WTC11 (cell line): ENCODE measurements at regions not wholly inside any gene's neighbourhood (a gene's known extent, or its start where the extent isn't known, plus 50 kb on each side); places are given as distances from the start of the nearest gene placed in this dataset.

ENCODE experiments used
- ATAC-seq: fragments of 200-7000 bp; cut with Tn5 transposase; 2 replicates; pipeline ENCODE4 v1.10.0; 2021; ENCODE audit warnings: mild to moderate bottlenecking, moderate library complexity
- CTCF ChIA-PET: fragments of 300-600 bp; sonication (Branson Sonifier 250); formaldehyde crosslinking; loops from one replicate; lab custom pipeline; 2021; ENCODE audit warnings: antibody characterized with exemption; lab: Charles Lee
- POLR2A ChIA-PET: fragments of 350-600 bp; sonication (Branson Sonifier 250); formaldehyde crosslinking; loops from one replicate; lab custom pipeline; 2021; ENCODE audit warnings: antibody characterized with exemption; lab: Charles Lee
- DNase-seq: peaks from one replicate; pipeline ENCODE4 v3.0.0; 2021; ENCODE audit warnings: low spot score
- H3K27ac Mint-ChIP-seq: 2 replicates; pipeline ENCODE4 v1.8.0; 2021; ENCODE audit warnings: mixed read lengths
- H3K27me3 Mint-ChIP-seq: 2 replicates; pipeline ENCODE4 v1.8.0; 2021; ENCODE audit warnings: low read depth, mild to moderate bottlenecking, moderate library complexity, mixed read lengths
- H3K36me3 Mint-ChIP-seq: 2 replicates; pipeline ENCODE4 v1.8.0; 2021; ENCODE audit warnings: mixed read lengths
- H3K4me1 Mint-ChIP-seq: 2 replicates; pipeline ENCODE4 v1.8.0; 2022; ENCODE audit warnings: mixed read lengths
- H3K4me3 Mint-ChIP-seq: 2 replicates; pipeline ENCODE4 v1.8.0; 2021; ENCODE audit warnings: mild to moderate bottlenecking, moderate library complexity, mixed read lengths
- H3K9me3 Mint-ChIP-seq: 2 replicates; pipeline ENCODE4 v1.8.0; 2021; ENCODE audit warnings: mixed read lengths
- ARID4B ChIP-seq: sonication (generic); formaldehyde crosslinking; IDR thresholded peaks from 2 replicates; pipeline ENCODE4 v1.8.0; 2023; ENCODE audit warnings: missing genetic modification reagents, mild to moderate bottlenecking, borderline replicate concordance
- ATF6 ChIP-seq: sonication (generic); formaldehyde crosslinking; IDR thresholded peaks from 2 replicates; pipeline ENCODE4 v1.8.1; 2023; ENCODE audit warnings: mild to moderate bottlenecking, missing genetic modification reagents
- CREM ChIP-seq: sonication (generic); formaldehyde crosslinking; IDR thresholded peaks from 2 replicates; pipeline ENCODE4 v1.8.1; 2022; ENCODE audit warnings: mild to moderate bottlenecking, missing genetic modification reagents, moderate library complexity
- ERG ChIP-seq: fragments of 250-450 bp; sonication (Bioruptor Pico); IDR thresholded peaks from 2 replicates; pipeline ENCODE4 v1.8.0; 2021; ENCODE audit warnings: mild to moderate bottlenecking
- ETV6 ChIP-seq: sonication (generic); formaldehyde crosslinking; IDR thresholded peaks from 2 replicates; pipeline ENCODE4 v1.8.1; 2022; ENCODE audit warnings: mild to moderate bottlenecking, missing genetic modification reagents
- FOXK1 ChIP-seq: sonication (generic); formaldehyde crosslinking; IDR thresholded peaks from 2 replicates; pipeline ENCODE4 v1.8.0; 2022; ENCODE audit warnings: mild to moderate bottlenecking, moderate library complexity, missing genetic modification reagents
- IRF2 ChIP-seq: sonication (generic); formaldehyde crosslinking; IDR thresholded peaks from 2 replicates; pipeline ENCODE4 v1.8.0; 2022; ENCODE audit warnings: low read depth, missing genetic modification reagents, borderline replicate concordance
- KAT7 ChIP-seq: sonication (generic); formaldehyde crosslinking; IDR thresholded peaks from 2 replicates; pipeline ENCODE4 v1.8.1; 2023; ENCODE audit warnings: missing genetic modification reagents, mild to moderate bottlenecking, borderline replicate concordance
- MYBL2 ChIP-seq: sonication (generic); formaldehyde crosslinking; IDR thresholded peaks from 2 replicates; pipeline ENCODE4 v1.8.1; 2023; ENCODE audit warnings: mild to moderate bottlenecking, moderate library complexity, missing genetic modification reagents
- NFYB ChIP-seq: sonication (generic); formaldehyde crosslinking; conservative IDR thresholded peaks from 2 replicates; pipeline ENCODE4 v1.8.0; 2022; ENCODE audit warnings: low read depth, missing genetic modification reagents
- NR2C2 ChIP-seq: sonication (generic); formaldehyde crosslinking; IDR thresholded peaks from 2 replicates; pipeline ENCODE4 v1.8.0; 2022; ENCODE audit warnings: mild to moderate bottlenecking, missing genetic modification reagents
- RORB ChIP-seq: fragments of 250-450 bp; sonication (Bioruptor Pico); IDR thresholded peaks from 2 replicates; pipeline ENCODE4 v1.9.0; 2021; ENCODE audit warnings: mild to moderate bottlenecking
- ZBTB21 ChIP-seq: sonication (generic); formaldehyde crosslinking; IDR thresholded peaks from 2 replicates; pipeline ENCODE4 v1.8.1; 2023; ENCODE audit warnings: mild to moderate bottlenecking, missing genetic modification reagents, borderline replicate concordance
- ZBTB43 ChIP-seq: sonication (generic); formaldehyde crosslinking; IDR thresholded peaks from 2 replicates; pipeline ENCODE4 v1.8.1; 2023; ENCODE audit warnings: mild to moderate bottlenecking, missing genetic modification reagents
- ZMAT4 ChIP-seq: fragments of 250-450 bp; sonication (Bioruptor Pico); IDR thresholded peaks from 2 replicates; pipeline ENCODE4 v1.9.0; 2021; ENCODE audit warnings: mild to moderate bottlenecking
- ZNF512 ChIP-seq: sonication (generic); formaldehyde crosslinking; IDR thresholded peaks from 2 replicates; pipeline ENCODE4 v1.8.1; 2022; ENCODE audit warnings: missing genetic modification reagents, borderline replicate concordance
- ZNF671 ChIP-seq: fragments of 250-450 bp; sonication (Bioruptor Pico); IDR thresholded peaks from 2 replicates; pipeline ENCODE4 v1.8.0; 2021; ENCODE audit warnings: mild to moderate bottlenecking
- TF ChIP-seq, protein P1 (sequence below): sonication (generic); formaldehyde crosslinking; IDR thresholded peaks from 2 replicates; pipeline ENCODE4 v1.8.1; 2023; ENCODE audit warnings: mild to moderate bottlenecking, moderate library complexity, missing genetic modification reagents
- TF ChIP-seq, protein P2 (sequence below): fragments of 250-450 bp; sonication (Bioruptor Pico); conservative IDR thresholded peaks from 2 replicates; pipeline ENCODE4 v1.9.0; 2021; ENCODE audit warnings: mild to moderate bottlenecking
- TF ChIP-seq, protein P3 (sequence below): sonication (generic); formaldehyde crosslinking; IDR thresholded peaks from 2 replicates; pipeline ENCODE4 v1.8.1; 2022; ENCODE audit warnings: mild to moderate bottlenecking, missing genetic modification reagents, moderate library complexity, borderline replicate concordance

GRCh38 chr20:16860914-16861313 is 112.8 kb downstream of the OTOR start (continued):
- TF ChIP-seq, protein P1, sequence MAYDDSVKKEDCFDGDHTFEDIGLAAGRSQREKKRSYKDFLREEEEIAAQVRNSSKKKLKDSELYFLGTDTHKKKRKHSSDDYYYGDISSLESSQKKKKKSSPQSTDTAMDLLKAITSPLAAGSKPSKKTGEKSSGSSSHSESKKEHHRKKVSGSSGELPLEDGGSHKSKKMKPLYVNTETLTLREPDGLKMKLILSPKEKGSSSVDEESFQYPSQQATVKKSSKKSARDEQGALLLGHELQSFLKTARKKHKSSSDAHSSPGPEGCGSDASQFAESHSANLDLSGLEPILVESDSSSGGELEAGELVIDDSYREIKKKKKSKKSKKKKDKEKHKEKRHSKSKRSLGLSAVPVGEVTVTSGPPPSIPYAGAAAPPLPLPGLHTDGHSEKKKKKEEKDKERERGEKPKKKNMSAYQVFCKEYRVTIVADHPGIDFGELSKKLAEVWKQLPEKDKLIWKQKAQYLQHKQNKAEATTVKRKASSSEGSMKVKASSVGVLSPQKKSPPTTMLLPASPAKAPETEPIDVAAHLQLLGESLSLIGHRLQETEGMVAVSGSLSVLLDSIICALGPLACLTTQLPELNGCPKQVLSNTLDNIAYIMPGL (CRISPR knock-in tag) = no peak

DNA sequence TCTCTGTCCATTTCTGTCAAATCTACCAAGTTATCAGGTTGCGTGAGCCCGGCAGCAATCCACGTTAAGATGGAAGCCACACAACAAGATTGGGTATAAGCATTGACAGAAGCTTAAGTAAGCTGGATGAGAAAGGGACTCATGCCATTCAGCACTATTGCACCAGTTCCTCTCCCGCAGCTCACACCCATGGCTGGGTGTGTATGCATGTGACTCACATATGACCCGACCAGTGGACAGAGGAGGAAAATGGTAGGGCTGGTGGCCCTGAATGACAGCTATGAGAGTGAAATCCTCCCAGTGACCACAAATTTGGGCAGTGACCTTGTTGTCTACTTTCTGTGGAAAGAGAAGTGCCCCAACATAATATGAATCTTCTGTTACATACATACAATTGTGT is 113.5 kb downstream of the OTOR start:
- ATAC-seq = no peak
- Mint-ChIP-seq H3K9me3 (peaks cover 27% of the 10 kb centered on the region), H3K4me1 (no peaks in the 10 kb centered on the region), H3K27me3 (no peaks in the 10 kb centered on the region)
- DNase-seq = no peak
- CTCF ChIA-PET = no interaction called here
- POLR2A ChIA-PET = no interaction called here
- TF ChIP-seq RORB (CRISPR knock-in tag) (no peak), ZNF512 (CRISPR knock-in tag) (no peak), ETV6 (no peak), KAT7 (no peak), ZBTB21 (CRISPR knock-in tag) (no peak), ATF6 (CRISPR knock-in tag) (no peak), ZMAT4 (no peak), ERG (CRISPR knock-in tag) (no peak), CREM (CRISPR knock-in tag) (no peak), NFYB (no peak), IRF2 (CRISPR knock-in tag) (no peak), ZBTB43 (CRISPR knock-in tag) (no peak), MYBL2 (CRISPR knock-in tag) (no peak), FOXK1 (CRISPR knock-in tag) (no peak), NR2C2 (CRISPR knock-in tag) (no peak), ZNF671 (no peak), ARID4B (CRISPR knock-in tag) (no peak)
- TF ChIP-seq, protein P2, sequence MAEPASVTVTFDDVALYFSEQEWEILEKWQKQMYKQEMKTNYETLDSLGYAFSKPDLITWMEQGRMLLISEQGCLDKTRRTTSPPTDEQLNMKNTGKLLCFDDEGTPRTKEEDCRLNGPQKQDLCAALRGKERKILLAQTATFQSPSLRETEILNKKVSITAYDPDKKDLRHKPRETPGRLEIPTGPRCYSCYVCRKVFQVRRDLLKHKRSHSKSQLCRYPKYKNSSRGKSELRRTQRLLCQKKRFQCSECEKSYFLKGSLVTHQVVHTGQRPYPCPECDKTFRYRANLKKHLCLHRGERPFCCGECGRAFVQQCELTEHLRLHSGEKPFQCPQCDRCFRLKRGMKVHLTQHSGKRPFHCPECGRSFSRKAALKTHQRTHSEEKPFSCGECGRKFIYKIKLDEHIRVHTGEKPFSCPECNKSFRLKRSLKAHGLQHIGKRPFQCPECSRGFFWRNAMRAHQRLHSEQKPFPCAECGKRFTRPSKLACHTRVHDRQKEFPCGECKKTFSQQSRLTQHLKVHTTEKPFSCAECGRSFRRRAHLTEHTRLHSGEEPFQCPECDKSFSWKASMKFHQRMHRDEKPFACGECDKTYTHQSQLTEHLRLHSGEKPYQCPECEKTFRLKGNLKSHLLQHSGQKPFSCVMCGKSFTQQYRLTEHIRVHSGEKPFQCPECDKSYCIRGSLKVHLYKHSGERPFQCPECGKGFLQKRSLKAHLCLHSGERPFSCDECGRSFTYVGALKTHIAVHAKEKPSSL = no peak
- TF ChIP-seq, protein P3, sequence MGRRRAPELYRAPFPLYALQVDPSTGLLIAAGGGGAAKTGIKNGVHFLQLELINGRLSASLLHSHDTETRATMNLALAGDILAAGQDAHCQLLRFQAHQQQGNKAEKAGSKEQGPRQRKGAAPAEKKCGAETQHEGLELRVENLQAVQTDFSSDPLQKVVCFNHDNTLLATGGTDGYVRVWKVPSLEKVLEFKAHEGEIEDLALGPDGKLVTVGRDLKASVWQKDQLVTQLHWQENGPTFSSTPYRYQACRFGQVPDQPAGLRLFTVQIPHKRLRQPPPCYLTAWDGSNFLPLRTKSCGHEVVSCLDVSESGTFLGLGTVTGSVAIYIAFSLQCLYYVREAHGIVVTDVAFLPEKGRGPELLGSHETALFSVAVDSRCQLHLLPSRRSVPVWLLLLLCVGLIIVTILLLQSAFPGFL (CRISPR knock-in tag) = no peak
- TF ChIP-seq, all 79 proteins: peak for 0
- 0 out of 2 replicates have a peak, but pooled peaks cover 2% of the 10 kb centered on the region for H3K36me3 Mint-ChIP-seq
- no peak overlapping the region for H3K4me3 Mint-ChIP-seq
- no peak overlapping the region for H3K27ac Mint-ChIP-seq
